ENCODE measurements at regions not wholly inside any gene's neighbourhood (a gene's known extent, or its start where the extent isn't known, plus 50 kb on each side); places are given as distances from the start of the nearest gene placed in this dataset.

GRCh38 chr7:20012100-20012499 lies 205.1 kb downstream of the MACC1 start:
- TF ChIP-seq POLR2A (IDR thresholded peaks at IDR 0.05; ENCODE audit: low read length) (no peak), GATA1 (IDR thresholded peaks at IDR 0.05; ENCODE audit: low read depth, low read length) (no peak)

Measured in erythroblast (primary cell).